HG03442 (cell line): ENCODE measurements at regions not wholly inside any gene's neighbourhood (a gene's known extent, or its start where the extent isn't known, plus 50 kb on each side); places are given as distances from the start of the nearest gene placed in this dataset.

ENCODE experiments used
- ATAC-seq: cut with Tn5 transposase; IDR thresholded peaks from one replicate; pipeline ENCODE4 v1.9.1; 2021; ENCODE audit warnings: mild to moderate bottlenecking, moderate library complexity; ENCODE audit not compliant: unreplicated experiment

DNA sequence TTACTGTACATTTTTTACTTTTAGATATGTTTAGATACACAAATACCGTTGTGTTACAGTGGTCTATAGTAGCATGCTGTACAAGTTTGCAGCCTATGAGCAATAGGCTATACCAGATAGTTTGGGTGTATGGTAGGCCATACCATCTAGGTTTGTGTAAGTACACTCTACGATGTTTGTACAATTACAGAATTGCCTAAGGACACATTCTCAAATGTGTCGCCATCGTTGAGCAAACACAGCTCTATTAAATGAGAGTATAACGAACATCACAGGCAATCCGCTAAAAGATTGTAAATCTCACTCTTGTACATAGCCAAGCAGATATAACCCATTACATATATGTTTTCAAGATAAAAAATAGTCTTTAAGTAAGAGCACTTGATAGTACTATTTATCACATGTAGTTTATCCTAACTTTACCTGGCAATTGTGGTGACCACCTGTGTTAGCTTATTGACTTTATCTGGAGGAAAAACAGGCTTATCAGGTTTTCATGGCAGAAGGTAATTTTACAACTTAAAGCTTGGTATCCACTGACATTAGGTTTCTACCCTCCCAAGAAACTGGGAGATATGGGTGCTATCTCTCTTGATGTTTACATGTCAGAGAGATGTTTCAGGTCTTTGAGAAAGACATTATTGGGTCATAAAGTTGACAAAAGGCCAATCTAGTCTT lies 898.7 kb downstream of the NSUN3 start:
- no peak for ATAC-seq

DNA sequence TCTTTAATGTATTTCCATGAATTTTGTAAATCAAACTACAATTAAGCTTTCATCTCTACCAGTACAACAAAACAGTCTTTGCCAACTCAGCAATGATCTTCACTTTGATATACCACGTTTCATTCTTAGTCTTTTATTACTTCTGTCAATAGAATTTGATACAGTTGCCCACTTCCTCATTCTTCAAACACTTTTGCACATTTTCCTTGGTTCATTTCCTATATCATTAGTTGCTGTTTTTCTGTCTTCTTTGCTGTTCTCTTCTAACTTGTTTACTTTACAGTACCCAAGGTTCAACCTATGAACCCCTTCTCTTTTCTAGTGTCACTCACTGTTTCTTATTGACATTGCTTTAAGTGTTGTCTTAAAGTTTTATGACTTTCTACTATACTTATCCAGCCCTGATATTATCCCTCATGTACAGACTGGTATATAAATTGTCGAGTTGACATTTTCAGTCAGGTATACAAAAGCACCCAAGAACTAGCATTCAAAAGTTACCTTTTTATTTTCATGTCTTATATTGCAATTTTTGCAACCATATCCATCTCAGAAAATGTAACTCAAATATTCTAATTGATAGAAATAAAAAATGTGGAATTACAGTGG lies 903.1 kb downstream of the NSUN3 start:
- ATAC-seq, result no peak

DNA sequence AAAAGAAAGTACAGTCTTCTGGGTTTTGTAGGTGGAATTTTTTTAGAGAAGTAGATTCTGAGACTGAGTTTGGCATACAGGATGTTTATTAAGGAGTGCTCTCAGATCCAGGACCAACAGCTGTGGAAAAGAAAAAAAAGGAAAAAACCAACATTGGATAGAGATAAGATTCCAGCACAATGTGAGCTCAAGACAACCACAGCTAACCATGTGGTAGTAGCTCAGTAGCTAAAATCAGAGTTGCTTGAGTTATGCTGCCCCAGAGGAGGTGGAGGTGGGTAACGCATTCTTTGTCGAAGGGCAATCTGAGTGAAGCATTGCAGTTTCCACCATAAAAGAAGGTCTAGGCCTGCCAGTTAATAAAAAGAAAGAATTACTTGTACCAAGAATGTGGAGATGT lies 904.3 kb downstream of the NSUN3 start:
- ATAC-seq, result no peak

DNA sequence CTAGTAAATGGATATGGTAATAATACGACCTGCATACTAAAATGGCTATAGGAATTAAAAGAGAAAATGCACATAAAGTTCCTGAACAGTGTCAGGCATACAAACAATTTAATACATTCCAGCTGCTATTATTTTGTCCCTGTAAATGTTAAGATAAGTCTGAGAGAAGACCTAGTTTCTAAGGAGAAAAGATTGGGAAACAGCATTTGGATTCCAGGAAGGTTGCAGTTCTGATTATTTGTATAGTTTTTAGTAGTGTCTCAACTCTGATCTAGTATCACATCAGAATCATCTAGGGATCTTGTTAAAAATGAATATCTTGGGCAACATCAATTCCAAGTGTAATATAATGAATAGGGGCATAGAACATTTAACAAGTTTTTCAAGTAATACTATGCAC lies 905.7 kb downstream of the NSUN3 start:
- ATAC-seq, result no peak

DNA sequence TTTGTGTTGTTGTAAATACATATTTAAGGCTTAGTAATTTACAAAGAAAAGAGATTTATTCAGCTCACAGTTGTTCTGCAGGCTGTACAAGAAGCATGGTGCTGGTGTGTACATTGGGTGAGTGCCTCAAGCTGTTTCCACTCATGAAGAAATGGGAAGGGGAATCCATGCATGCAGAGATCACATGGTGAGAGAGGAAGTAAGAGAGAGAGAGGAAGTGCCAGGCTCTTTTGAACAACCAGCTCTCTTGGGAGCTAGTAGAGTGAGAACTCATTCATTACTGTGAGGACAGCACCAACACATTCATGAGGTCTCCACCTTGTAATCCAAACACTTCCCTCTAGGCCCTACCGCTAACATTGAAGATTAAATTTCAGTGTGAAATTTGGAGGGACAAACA lies 909.2 kb downstream of the NSUN3 start:
- ATAC-seq, result no peak

DNA sequence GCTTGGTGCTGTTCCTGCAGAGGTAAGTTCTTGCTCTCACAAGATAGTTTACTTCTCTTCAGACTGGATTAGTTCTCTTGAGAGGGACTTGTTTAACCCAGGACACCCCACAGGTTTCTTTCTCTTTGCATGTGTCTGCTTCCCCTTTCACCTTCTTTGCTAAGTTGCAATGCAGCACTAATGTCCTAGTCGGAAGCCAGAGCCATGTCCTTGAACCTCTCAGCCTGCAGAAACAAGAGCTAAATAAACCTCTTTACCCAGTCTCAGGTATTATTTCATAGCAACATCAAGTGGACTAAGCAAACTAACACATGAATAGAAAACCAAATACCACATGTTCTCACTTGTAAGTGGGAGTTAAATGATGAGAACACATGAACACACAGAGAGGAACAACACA lies 915.2 kb downstream of the NSUN3 start:
- no peak for ATAC-seq

DNA sequence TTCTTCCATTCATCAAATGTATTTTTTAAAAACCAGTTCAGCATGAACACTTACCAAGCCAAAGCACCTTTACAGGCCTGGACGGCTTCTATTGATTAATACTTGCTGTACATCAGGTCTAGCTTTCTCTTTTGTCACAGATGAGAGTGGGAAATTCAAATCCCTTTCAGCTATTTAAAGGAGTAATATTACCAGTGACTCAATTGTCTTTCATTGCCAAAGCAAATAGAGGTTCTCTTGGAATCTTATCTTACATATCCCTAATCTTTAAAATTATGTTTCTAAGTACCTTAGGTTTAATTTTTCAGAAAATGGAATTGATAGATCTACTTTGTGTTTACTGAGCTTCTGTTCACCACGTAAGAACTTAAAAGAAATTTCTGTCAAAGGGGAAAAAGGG lies 922.9 kb downstream of the NSUN3 start:
- ATAC-seq, result no peak

DNA sequence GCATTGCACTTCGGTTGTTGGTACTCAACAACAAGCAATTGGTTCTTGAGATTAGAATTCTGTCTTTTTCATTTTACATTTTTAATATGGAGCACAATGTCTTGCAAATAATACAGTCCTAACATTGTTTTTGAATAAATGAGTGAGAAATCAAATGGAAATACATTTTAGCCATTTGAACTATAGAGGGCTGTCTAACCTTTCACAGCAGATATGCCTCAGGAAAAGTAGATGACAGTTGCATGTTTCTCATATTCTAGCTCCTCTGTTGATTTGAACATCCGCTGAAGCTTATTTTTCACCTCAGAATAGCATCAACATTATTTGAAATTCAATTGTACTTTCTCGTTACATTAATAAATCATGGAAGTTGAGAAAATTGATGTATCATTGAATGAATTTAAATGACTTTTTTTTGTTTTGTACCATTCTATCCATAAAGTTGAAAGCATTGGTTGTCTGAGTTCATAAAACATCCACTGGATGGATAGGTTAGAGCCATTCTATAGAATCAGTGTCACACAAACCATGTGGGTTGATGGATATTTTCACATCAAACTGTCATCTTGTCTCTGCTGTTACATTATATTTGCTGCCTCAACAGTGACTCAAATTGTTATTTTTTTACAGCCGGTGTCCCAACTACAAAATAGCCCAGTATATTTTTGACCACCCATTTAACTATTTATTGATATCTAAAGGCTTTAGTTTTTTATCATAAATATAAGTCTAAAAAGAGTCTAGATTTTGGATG lies 928.3 kb downstream of the NSUN3 start:
- ATAC-seq, result no peak

DNA sequence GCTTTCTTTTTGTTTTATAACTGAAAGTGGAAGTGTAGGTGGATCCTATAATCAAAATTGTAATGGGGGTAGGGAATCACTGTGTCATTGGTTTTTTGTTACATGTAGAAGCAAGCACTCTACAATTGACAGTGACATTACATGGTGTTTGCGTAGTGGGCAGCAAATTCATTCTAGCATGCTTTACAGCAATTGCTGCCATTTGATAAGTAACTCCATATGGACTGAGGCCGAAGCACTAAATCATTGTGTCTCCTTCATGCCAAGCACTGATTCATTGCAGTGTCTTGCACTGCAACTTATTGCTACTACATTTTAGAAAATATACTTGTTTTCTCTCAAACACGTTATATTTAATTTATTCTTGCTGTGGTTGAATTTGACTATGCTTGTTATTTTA lies 933.9 kb downstream of the NSUN3 start:
- ATAC-seq, result no peak

DNA sequence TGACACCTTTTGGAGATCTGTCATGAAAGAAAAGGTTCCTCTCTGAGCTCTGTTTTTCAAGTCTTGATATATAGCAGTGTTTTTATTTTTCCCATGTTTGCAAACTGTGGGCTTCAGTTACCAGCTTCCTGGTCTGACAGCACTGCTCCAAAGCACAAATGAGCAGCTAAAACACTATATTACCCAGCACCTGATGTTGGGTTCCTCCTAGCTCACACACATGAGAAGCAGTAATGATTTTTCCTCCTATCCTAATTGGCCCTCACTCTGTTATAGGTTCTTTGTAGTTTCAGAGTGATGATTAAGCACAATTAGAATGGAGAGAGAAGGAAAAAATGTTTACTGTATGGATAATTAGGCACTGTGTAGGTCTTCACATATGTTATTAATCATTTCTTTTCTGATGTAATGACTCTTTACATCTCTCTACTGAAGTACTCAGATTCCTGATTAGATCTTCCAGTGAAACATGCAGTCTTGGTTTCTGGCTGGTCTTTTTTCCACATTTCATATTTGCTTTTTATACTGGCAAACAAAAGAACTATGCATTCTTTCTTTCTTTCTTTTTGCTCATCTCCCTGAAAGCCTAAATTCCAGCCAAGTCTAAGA lies 939.7 kb downstream of the NSUN3 start:
- no peak for ATAC-seq

DNA sequence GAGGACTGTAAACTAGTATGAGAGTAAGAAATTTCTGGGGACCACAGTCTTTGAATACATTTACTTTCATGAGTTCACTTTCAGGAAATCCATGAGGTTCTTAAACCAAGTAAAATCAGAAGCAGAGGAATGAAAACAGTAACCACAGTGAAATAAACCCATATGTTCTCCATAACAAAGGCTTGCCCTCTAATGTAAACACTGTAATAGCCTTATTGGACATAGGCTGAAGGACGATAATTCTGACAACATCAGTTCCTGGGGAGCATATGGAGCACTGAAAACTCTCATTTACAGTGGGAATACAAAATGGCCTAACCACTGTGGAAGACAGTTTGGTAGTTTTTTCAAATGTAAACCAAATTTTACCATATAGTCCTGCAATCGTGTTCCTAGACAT lies 965.8 kb downstream of the NSUN3 start:
- ATAC-seq, result no peak

DNA sequence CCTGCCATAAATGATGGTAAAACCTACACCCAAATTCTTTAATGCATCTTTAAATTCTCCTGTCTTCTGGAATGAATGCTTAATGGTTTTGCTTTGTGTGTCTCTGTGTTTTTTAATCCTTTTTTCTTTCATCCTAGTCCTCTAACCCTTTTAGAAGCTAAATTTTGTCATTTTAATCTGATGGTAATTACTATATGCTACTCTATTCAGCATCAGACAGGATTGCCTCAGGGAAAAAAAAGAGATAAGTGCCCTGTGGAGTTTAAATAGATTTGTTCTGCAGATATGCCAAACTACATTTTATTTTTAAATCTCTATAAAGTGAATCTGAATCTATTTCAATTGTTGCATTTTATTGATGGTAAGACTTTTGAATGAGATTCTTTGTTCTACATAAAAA lies 966.8 kb downstream of the NSUN3 start:
- no peak for ATAC-seq

DNA sequence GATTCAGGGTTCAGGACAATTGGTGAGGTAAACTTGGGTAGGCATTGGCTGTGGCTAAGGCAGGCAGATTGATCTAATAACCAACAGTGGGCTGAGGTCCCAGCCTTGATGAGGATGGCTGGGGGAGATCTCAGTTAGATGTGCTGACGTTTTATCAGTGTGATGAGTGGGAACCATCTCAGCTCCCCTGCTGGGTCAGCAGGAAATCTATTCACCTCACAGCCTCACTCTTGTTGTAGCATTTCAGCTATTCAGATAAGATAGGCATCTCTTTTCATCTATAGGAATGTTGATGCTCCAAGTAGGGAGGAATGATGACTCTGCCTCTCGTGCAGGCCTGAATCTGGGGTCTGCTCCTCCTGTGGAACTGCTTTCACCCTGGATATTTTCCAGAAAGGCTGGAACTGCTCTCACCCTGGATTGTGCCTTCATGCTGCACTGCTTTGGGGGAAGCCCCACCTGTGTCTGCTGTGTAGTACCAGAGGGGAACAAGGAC lies 973.7 kb downstream of the NSUN3 start:
- ATAC-seq, result no peak

DNA sequence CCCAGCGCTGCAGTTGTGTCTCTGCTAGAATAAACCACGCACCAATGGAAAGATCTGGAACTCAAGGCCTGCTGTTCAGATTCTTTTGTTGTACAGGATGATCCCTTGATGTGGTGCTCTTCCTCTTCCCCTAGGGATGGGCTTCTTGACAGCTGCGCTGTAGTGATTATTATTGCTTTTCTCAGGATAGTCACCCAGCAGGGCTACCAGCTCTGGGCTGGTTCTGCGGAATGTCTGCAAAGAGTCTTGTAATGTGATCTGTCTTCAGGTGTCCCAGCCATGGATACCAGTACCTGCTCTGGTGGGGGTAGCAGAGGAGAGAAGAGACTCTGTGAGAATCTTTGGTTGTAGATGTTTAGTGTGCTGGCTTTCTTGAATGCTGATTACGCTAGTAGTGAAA lies 974.2 kb downstream of the NSUN3 start:
- ATAC-seq, result no peak

DNA sequence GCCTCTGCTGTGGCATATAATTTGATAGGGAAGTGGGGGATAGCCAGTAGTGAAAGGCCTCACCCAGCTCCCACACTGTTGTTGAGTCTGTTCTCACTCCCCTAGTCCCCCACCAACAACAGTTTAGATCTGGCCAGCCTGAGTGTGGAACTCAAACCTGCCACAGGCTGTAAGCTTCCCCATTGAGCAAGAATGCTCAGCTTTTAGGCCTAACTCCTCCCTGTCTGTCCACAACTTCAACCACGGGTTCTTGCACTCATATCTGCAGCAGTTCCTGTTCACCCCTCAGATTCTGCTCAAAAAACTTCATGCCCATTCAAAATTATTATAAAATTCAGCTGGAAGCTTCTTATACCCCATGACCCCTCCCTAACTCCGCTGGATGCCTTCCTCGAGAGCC lies 975.1 kb downstream of the NSUN3 start:
- ATAC-seq, result no peak

DNA sequence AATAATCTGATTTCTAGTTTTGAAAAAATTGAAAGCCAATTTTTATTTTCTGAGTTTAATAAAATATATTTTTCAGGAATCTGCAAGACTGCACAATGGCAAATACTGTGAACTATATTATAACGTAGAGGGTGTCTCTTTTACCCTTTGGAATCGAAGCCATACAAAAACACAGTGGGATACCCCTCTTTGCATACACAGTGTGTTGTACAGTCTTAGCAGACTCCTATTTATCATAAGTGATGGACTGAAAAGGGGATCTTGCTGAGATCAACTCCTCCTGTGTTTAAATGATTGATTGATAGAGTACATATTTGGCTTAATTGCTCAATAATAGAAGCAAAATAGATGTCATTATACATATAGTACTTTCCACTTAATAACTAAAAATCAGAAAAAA lies 981.2 kb downstream of the NSUN3 start:
- ATAC-seq, result no peak

DNA sequence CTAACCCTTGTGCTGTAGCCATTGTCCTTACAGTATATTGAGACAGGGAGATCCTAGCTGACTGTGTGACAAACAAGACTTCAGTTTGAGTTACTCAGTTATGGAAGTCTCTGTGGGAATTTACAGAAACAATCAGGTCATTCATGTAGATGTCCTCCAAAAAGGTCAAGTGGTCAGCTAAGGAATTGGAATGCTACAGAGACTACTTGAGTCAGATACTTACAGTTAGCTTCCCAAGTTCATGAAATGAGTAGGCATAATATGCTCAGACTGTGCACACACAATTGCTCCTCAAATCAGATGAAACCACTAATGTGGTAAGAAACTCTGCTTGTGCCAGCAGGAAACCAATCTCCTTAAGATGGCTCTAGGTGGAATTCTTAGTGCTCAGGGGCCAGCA lies 985.7 kb downstream of the NSUN3 start:
- no peak for ATAC-seq

DNA sequence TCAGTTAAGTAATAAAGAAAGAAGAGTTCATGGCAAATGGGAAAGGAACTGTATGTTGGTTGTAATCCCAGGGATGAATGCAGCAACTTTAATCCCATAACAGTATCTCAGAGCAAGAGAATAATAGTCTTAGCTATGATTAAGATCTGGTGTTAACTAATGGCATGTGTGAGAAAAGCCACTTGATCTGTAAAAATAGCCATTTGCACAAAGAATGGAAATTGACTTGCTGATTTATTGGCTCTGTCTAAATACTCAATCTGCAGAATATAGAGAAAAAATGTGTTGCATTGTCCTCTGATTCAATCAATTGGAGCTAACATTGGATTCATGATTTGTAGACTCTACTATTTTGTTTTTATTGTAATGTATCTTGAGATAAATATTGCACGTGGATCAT lies 987.0 kb downstream of the NSUN3 start:
- ATAC-seq, result no peak

DNA sequence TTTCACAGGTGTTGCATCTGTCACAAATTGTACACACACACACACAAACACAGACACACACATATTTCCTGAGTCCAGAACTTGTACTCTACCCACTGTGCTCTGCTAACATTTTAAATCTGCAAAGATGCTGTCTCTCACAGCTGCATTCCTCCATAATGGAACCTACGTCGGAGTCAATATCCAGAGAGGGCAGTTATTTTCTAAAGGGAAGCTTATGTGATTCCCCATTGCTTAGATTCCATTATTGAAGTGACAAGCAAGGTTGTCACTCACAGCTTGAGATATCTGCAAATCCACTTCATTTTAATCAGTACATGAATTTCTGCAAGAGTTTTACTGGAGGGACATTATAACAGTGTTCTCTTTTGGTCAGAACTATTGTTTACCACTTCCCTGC lies 992.4 kb downstream of the NSUN3 start:
- no peak for ATAC-seq

DNA sequence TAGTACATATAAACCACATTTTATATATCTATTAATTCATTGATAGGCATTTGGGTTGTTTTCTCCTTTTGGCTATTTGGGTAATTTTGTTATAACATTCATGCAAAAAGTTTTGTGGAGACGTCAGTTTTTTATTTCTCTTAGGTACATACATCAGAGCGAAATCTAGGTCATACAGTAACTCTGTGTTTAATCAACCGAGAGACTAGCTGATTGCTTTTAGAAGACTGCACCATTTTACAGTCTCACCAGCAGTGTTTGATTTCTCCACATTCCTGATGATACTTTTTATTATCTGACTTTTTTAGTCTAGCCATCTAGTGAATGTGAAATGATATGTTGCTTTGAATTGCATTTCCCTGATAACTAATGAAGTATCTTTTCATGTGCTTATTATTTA lies 1019.3 kb downstream of the NSUN3 start:
- ATAC-seq, result no peak

DNA sequence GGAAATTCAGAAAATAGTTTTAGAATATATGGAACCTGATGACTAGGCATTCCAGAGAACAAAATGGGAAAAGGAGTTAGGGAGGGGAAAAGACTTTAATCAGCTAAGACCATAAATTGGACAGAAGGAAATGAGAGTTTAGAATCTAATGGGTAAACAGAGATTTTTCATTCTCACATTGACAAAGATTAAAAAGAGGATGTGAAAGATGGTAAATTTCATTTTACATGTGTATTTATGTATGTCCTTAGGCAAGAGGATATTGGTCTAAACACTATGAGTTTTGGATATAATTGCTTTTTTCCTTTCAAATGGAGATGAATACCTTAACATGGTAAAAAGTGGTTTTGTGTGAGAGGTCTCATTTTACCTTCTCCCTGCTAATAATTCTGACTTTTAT lies 1021.9 kb downstream of the NSUN3 start:
- no peak for ATAC-seq

DNA sequence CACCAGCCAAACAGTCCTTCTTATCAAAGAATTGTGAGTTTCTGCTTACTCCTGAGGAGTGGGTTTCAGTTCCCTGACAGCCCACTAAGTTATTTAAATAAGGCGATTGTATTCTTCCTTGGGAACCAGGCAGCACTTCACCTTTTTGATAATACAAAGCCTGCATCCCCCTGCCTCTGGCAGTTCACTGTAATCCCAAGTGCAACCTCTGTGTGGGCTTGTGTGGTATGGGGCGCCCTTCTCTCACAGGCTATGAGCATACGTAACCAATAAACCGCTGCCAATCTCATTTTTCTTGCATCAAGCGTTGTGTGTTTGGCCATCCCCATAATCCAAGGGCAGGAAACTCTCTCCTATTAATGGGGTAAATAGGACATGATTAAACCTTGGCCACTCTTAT lies 1025.6 kb downstream of the NSUN3 start:
- ATAC-seq, result no peak
